ENCODE measurements at regions not wholly inside any gene's neighbourhood (a gene's known extent, or its start where the extent isn't known, plus 50 kb on each side); places are given as distances from the start of the nearest gene placed in this dataset.

- H4K20me1 ChIP-seq (ENCODE audit: insufficient read depth): no peaks in the 10 kb centered on the region
- no peaks in the 10 kb centered on the region for H3K9me3 ChIP-seq (ENCODE audit: low read length)
- H2AFZ ChIP-seq (ENCODE audit: low read depth, low read length): no peak overlapping the region
- H3K36me3 ChIP-seq (ENCODE audit: insufficient read depth, low read length): no peaks in the 10 kb centered on the region
- no peak overlapping the region for H3K9ac ChIP-seq (ENCODE audit: low read length)
- no peaks in the 10 kb centered on the region for H3K9me2 ChIP-seq (ENCODE audit: insufficient read depth, low read length)
- no peak overlapping the region for H3K4me3 ChIP-seq (ENCODE audit: low read length)
- H3K27me3 ChIP-seq (ENCODE audit: insufficient read depth, low read depth, low read length): no peaks in the 10 kb centered on the region
- no peak overlapping the region for H3K27ac ChIP-seq (ENCODE audit: low read length)
- H3K4me2 ChIP-seq (ENCODE audit: low read length): no peak overlapping the region
- no peaks in the 10 kb centered on the region for H3F3A ChIP-seq (ENCODE audit: insufficient read depth, low read length, poor library complexity, severe bottlenecking)
- no peaks in the 10 kb centered on the region for H3K79me2 ChIP-seq (replicated peaks; ENCODE audit: insufficient read depth, low read length)
- TF ChIP-seq POLR2AphosphoS5 (IDR thresholded peaks at IDR 0.05) (no peak), EP300 (conservative IDR thresholded peaks at IDR 0.05; ENCODE audit: poor library complexity, severe bottlenecking) (no peak), MXI1 (conservative IDR thresholded peaks at IDR 0.05; ENCODE audit: poor library complexity, severe bottlenecking) (no peak), RAD21 (conservative IDR thresholded peaks at IDR 0.05) (no peak), CTCF (IDR thresholded peaks at IDR 0.05; ENCODE audit: poor library complexity, severe bottlenecking) (no peak), SMC3 (conservative IDR thresholded peaks at IDR 0.05; ENCODE audit: poor library complexity) (no peak), TAF1 (IDR thresholded peaks at IDR 0.05; ENCODE audit: low read depth) (no peak)
Measured at GRCh38 chr15:62469478-62469873, 304.4 kb upstream of the C2CD4B start.

- Histone ChIP-seq H3K4me3 (ENCODE audit: low read length) (no peak overlapping the region), H4K20me1 (ENCODE audit: insufficient read depth) (no peaks in the 10 kb centered on the region), H3K79me2 (replicated peaks; ENCODE audit: insufficient read depth, low read length) (no peaks in the 10 kb centered on the region), H3K27me3 (ENCODE audit: insufficient read depth, low read depth, low read length) (no peaks in the 10 kb centered on the region), H3K36me3 (ENCODE audit: insufficient read depth, low read length) (no peaks in the 10 kb centered on the region), H3K27ac (ENCODE audit: low read length) (no peak overlapping the region), H3K9me3 (ENCODE audit: low read length) (no peaks in the 10 kb centered on the region), H3K9ac (ENCODE audit: low read length) (no peak overlapping the region), H3K9me2 (ENCODE audit: insufficient read depth, low read length) (no peaks in the 10 kb centered on the region), H3K4me2 (ENCODE audit: low read length) (no peak overlapping the region), H3F3A (ENCODE audit: insufficient read depth, low read length, poor library complexity, severe bottlenecking) (no peaks in the 10 kb centered on the region), H2AFZ (ENCODE audit: low read depth, low read length) (no peak overlapping the region)
- TF ChIP-seq RAD21 (conservative IDR thresholded peaks at IDR 0.05) (no peak), EZH2 (IDR thresholded peaks at IDR 0.05; ENCODE audit: borderline replicate concordance, insufficient read depth, low read length, poor library complexity, severe bottlenecking) (no peak), MXI1 (conservative IDR thresholded peaks at IDR 0.05; ENCODE audit: poor library complexity, severe bottlenecking) (no peak), REST (IDR thresholded peaks at IDR 0.05; ENCODE audit: borderline replicate concordance) (no peak), EP300 (conservative IDR thresholded peaks at IDR 0.05; ENCODE audit: poor library complexity, severe bottlenecking) (no peak), SMC3 (conservative IDR thresholded peaks at IDR 0.05; ENCODE audit: poor library complexity) (no peak), CTCF (IDR thresholded peaks at IDR 0.05; ENCODE audit: poor library complexity, severe bottlenecking) (no peak), POLR2AphosphoS5 (IDR thresholded peaks at IDR 0.05) (no peak), TAF1 (IDR thresholded peaks at IDR 0.05; ENCODE audit: low read depth) (no peak)
Measured at GRCh38 chr15:62469874-62470688, 305.0 kb upstream of the C2CD4B start.
